GM18858 (cell line): ENCODE measurements at regions not wholly inside any gene's neighbourhood (a gene's known extent, or its start where the extent isn't known, plus 50 kb on each side); places are given as distances from the start of the nearest gene placed in this dataset.
"Not testable (repeated sequence)": the region's sequence is repeated elsewhere in the genome, so short reads cannot be mapped to it uniquely, and the experiment has no call there.

Experiments
- ATAC-seq: cut with Tn5 transposase; IDR thresholded peaks from one replicate; pipeline ENCODE4 v1.9.1; 2021; ENCODE audit not compliant: unreplicated experiment

DNA sequence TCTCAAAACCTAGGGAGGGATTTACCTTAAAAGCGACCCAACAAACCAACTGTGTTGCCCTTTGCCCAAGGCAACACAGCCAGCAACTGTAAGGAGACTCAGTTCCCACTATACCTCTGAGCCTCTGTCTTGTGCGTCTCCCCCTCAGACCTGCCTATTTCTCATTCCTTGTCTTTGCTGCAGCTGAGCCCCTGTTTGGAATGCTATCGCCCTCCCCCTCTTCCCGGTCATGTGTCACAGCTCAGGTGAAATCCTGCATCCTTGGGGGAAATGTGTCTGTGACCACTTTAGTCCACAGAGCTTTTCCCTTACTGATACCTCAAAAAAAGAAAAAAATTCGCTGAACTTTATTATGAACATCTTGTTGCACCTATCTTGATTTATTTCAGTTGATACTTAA, 52.0 kb upstream of the LRIG1 start:
- ATAC-seq, result no peak

DNA sequence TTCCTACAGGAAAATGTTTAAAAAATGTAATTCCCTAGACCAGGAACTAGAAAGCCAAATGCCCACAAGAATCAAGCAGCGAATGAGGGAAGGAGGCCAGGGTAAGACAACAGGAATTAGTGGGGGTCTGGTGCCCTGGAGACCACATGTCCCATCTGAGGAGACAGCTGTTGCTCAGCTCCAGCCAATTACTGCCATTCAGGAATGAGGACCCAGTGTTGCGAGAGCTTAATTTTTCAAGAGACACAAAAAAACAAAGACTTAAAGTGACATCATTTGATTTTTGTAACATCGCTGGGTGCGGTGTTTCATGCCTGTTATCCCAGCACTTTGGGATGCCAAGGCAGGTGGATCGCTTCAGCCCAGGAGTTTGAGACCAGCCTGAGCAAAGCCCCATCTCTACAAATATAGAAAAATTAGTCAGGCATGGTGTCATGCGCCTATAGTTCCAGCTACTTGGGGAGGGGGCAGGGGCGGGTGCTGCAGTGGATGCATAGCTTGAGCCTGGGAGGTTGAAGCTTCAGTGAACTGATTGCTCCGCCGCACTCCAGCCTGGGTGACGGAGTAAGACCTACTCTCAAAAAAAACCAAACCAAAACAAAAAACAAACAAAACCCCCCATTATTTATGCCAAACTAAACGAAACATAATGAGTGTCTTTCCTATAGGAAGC, 52.8 kb upstream of the LRIG1 start:
- no peak for ATAC-seq

DNA sequence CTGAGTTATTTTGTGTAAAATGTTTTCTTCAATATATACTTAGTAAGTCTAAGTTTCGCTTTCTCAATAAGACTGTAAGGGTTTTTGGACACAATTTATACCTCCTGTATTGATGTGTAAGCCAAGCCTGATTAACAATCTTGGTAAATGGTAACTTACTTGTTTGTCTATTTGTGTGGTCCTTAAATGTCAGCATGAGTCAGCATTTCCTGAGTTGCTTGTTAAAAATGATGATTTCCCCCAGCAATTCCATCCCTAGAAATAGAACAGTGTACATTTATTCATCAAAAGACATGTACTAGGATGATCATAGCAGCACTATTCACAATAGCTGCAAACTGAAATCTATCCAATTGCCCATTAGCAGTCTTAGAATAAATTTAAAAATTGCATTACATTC, 53.4 kb upstream of the LRIG1 start:
- ATAC-seq, result no peak

DNA sequence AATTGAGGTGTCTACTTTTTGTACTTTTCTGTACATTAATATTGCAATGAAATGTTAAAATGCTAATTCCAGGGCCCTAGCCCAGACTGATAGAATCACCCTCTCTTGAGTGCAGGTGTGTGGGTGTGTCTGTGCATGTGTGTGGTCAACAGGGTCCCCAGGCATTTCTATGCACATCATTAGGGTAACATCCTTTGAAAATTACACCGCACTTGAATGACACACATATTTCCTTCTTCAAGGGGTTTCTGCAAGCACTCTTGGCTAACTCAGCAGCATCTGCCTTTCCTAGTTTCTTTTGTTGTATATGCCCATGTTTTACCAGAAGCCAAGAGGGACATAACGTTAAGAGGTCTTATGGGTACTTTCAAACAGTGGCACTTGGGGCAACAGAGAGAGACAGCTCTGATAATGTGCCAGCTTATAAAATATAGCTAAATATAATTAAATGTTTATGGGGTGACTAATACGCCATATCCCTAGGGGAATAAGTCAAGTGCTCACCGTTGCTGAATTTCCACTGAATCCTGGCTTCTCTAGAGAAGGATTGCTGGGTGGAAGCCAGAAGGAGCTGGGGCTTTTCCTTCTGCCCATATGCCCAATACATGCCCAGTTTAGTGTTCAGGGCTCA, 54.5 kb upstream of the LRIG1 start:
- no peak for ATAC-seq

DNA sequence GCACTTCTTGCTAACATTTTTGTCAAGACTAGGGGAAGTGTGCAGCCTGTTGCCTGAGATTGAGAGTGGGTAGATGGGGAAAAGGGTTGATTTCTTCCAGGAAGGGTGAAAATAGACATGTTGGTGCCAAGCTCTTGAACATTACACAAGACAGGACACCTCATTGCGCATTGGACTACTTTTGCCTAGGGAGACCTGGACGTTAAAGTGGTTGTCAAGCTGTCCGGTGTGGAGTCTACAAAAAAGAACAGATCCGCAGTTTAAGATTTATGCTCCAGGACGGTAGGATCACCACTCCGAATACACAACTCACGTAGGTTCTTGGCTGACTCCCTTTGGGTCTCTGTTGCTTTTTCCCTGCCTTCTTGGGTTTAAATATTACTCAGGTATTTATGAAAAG, 56.3 kb upstream of the LRIG1 start:
- ATAC-seq, result no peak

DNA sequence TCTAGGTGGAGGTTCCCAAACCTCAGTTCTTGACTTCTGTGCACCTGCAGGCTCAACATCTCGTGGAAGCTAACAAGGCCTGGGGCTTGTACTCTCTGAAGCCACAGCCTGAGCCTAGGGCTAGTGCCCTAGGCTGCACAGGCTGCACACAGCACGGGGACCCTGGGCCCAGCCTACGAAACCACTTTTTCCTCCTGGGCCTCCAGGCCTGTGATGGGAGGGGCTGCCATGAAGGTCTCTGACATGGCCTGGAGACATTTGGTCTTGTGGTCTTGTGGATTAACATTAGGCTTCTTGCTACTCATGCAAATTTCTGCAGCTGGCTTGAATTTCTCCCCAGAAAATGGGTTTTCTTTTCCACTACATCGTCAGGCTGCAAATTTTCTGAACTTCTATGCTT, 59.1 kb upstream of the LRIG1 start:
- ATAC-seq, result not testable (repeated sequence)

DNA sequence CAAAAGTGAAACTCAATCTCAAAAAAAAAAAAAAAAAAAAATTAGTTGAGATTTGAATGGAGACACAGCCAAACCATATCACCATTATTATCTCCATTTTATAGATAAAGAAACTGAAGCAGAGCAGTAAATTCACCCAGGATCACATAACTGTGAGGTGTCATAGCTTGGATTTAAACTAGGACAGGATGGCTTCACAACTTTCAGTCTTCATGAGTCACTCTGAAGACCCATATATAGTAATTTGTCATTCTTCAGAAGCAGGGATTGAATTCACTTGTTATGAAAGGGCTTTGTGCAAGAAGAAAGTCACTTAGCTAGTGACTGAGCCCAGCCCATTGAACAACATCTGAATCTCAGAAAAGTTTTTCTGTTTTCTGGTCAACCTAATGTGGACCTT, 60.5 kb upstream of the LRIG1 start:
- ATAC-seq, result no peak

DNA sequence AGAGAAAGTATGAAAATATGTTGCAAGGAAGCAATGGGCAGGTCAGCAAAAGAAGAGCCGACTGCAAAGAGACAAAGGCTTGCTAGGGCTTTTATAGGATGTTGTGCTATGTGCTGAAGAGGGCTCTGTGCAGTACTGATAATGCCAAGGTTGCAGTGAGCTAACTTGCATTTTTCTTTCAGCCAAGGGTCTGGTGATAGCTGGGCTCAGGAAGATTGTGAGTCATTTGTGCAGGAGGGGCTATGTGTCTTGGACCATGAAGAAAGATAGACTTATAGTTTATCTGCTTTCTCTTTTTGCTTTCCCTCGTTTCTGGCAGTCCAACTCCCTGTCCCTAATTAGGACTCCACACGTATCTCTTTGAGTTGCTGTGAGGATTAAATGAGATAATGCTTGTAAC, 64.5 kb upstream of the LRIG1 start:
- no peak for ATAC-seq

DNA sequence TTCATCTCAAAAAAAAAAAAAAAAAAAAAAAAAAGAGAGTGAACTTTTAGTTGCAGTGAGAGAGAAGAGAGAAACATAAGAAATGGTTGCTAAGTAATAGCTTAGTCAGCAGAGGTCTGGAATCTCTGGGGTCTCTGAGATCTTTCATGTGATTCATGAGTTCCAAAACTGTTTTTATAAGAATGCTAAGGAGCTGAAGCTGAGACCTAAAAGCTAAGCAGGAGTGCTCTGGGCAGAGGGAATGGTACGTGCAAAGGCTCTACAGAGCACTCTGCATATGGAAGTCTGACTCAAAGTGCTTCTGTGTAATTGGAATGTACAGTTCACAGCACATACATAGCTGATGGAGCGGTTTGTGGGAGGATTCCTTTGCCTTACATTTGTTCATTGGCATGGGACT, 66.3 kb upstream of the LRIG1 start:
- no peak for ATAC-seq

DNA sequence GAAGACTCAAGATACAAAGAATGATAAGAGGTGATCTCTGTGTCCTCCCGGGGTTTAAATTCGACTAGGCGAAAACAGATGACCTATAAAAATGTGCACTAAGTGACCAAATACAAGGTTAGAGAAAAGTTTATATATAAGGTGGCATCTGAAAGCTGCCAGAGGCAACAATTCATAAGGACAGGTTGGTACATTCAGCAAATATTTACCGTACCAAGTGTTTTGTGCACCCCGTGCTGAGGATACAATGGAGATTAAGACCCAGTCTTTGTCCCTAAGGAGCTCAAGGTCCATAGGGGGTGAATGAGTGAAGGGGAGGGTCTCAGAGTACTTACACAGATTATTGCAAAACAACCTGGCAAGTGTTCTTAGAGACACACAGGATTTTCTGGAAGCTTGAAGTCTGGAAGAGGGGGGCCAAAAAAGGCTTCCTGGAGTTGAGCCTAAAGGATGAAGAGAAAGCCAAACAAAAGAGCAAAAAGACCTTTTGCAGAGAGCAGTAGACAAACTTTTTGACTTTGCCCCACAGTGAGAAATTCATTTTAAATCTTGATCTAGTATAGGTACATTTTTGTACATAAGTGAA, 71.4 kb upstream of the LRIG1 start:
- no peak for ATAC-seq

DNA sequence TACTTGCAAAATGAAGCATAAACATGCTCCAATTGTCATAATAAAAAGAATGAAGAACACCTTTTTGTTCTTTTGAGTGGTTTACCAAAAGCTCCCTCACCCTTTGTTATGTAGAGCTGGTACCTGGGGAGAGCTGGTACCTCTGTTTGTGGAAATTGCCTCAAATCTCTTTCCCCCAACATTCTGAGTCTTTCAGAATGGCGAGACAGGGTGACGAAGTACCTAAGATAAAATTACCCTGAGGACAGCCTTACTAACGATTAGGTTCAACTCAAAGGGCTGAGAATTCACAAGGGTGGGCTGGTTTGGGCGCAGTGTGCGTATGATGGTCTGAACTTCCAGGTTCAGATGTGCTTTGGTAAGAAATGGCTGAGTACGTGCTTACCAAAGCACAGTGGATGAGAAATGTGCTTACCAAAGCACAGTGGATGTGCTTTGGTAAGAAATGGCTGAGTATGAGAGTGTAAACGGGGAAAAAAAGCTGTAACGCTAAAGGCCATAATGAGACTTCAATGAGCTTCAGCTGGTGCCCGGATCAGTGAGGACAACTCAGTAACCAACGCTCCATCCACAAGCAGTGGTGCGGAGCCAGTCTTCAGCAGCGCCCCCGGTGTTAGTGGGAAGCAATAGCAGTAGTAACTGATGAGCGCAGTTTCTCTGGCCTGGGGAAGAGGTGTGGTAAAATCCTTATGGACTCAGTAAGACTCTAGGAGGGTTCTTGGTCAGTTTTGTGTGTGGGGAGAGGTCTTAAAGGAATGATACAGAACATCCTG, 72.3 kb upstream of the LRIG1 start:
- no peak for ATAC-seq

DNA sequence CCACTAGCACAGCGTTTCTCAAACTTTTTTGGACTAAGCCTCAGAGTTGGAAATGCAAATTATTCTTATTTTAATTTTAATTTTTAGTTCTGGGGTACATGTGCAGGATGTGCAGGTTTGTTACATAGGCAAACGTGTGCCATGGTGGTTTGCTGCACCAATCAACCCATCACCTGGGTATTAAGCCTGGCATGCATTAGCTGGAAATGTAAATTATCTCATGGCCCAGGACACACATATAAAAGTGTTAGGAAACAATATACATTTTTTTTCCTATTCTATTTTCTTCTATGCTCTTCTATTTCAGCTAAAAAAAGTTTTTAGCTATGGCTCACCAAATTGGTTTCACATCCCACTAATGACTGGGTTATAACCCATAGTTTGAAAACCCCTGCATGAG, 73.3 kb upstream of the LRIG1 start:
- ATAC-seq, result no peak

DNA sequence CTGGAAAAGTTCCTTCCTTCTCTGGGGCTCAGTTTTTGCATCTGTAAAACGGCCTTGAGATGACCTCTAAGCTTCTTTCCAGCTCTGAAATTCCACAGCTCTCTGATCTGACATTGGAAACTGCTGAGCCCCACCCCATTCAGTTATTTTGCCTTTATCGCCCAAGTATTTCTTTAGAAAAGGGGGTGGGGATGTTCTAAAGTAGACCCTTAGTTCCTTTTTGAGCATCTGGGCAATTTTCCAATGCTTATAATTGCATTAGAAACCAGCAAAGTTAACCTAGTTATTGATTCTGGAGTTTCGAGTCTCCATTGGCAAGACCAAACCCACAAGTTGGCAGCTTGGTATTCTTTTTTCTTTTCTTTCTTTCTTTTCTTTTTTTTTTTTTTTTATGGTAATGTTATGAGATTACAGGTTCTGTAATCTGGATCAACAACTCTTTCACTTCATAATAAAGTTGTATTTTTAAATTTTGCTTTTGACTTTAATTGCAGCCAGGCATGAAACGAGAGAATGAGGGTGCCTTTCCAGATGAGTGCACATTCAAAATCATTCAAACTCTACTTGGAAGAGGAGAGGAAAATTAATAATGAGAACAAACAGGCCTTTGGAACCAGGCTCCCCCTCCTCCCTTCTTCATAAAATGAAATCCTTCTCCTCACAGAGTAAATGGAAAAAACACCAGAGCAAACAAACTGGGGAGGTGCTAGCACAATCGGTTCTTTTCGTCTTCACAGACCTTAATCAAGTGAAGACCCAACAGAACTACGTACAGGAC, 76.8 kb upstream of the LRIG1 start:
- no peak for ATAC-seq

DNA sequence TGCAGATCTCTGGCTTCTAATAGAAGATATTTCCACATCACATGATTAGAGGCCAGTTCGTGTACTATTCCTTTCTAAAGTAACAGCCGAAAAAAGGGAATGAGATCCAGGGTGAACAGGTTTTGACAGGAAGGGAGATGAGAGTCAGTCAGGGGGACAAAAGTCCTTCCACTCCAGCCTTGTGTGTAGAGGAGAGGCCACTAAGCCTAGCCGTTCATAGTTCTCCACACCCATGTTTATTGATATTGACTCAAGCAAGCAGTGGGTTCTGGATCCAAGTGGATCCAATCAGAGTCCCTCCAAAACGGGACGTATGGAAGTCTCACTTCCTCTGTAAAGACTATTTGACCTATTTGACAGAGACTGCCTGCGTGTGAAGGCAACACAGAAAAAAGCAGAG, 80.4 kb upstream of the LRIG1 start:
- no peak for ATAC-seq

DNA sequence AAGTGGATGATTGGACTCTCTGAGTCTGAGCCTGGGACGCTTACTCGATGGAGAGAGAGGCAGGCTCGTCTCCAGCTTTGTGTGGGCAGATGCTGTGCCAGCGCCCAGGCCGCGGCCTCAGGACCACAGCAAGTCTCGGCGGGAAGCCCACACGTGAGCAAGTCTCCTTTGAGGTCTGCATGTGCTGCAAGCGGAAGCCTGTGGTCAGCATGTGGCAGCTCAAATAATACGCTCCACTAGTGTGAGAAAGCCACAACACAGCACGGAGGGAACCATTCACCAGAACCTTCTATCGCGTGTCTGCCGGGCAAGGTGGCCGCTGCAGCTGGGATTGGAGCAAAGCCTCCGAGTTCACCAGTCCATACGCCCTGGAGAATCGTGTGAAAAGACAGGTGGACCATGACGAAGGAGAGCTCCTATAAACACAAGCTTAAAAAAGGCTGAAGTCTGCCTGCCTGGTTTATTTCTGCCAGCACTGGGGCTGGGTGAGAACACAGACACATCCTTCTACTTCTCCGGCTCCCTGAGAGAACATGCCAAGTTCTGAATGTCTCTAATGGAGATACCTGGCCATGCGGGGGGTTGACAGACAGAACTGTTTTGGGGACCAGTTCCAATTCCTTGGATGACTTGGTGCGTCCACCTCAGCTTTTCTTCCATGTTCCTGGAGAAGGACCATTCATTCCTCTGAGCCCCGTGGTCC, 82.0 kb upstream of the LRIG1 start:
- peak; percentile 98 for ATAC-seq

DNA sequence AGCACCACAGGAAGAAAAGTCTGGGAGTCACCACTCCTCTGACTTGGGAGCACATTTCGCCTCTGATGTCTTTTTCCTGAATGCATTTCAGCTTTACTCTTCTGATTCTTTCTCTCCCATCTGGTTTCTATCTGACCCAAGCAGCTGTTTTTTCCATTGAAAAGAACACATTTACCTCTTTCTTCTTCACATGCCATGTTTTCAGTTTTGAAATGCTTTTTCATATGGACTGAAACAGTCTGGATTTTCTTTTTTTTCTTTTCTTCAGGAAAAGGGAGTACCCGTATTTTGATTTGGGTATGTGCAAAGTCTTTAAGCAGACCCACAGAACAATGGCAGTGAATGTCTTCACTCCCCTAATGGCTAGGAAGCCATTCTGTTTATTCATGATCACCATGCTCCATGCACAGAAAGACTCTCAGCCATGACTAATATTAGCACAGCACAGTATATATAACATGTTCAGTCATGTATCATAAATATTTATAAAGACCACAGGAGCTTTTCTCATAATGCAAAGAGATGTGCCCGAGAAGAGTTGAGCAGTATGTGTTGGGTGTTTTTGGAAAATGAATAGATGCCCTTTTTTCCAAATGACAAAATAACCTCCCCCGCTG, 82.7 kb upstream of the LRIG1 start:
- ATAC-seq, result no peak

DNA sequence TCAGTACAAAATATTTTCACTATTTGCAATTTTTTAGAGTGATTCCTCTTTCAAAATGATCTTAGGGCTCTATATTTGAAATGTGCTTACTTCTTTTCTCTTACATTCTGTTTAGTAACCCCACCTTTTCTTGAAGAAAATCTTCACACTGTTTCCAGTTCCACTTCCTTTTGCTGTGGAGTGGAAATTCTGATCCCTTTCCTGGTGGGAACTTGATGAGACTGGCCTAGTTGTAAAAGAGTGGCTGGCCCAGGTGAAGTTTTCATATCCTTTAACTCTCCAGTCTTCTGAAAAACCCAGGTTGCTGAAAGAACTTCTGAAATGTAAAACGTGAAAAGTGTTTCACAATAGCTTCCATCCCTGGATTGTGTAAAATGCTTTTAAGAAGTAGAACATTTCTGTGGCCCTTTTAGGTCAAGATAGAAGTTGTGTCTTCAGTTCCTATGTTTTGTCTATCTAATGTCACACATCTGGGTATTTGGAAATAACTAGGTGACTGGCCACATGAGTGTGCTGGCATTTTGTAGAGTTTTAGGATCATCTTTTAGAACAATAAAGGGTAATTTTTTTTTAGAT, 84.8 kb upstream of the LRIG1 start:
- no peak for ATAC-seq

DNA sequence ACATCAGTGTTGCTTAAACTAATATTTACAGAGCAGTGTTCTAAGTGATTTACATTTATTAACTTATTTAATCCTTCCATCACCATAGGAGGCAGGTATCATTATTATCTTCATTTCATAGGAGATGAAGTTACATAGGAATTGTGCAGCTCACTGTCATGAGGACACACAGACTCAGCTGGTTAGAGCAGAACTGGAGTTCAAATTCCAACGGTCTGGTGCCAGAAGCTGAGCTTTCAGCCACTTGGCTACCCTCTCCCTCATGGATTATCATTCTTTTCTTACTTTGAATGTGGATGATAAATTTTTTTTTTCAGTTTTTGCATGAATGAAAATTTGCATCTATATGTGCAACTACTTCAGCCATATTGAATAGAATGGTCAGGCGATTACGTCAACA, 86.0 kb upstream of the LRIG1 start:
- no peak for ATAC-seq

DNA sequence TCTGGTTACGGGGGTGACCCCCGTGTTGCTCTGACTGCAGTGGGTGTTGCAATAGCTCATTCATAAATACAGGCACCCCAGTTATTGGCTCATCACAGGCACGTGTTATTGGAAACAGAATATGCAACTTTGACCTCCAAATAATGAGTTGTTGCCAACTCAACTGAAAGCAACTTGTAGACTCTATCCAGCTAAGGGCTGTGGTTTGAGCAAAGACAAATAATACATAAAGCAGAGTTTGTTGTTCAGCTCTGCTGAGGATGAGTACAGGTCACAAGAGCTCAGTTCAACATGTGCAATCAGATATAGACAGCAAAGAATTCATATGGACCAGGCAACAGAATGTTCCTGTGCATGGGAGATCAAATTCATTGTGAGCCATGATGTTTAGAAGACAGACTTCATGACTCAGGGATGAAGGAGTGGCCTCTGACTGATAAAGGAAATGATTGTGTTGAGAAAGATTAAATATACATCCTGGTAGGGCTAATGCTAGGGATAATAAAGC, 87.6 kb upstream of the LRIG1 start:
- ATAC-seq, result no peak
